HUDEP-2 (cell line): ENCODE measurements at regions not wholly inside any gene's neighbourhood (a gene's known extent, or its start where the extent isn't known, plus 50 kb on each side); places are given as distances from the start of the nearest gene placed in this dataset.

Experiments
- DNase-seq, 76 experiments: peaks; one replicate each; lab custom pipeline; 2025; ENCODE audit not compliant: unreplicated experiment in 76 of 76; lab: John Stamatoyannopoulos, UW

- DNase-seq: no peak
Measured at GRCh38 chr20:9981829-9982228, 53.0 kb upstream of the ANKEF1 start.

- DNase-seq: peak in 39 of 76 experiments; percentile 1 to 74 (median 34)
Measured at GRCh38 chr20:9978397-9979004, 56.3 kb upstream of the ANKEF1 start.

- DNase-seq: no peak
Measured at GRCh38 chr20:9977629-9978028, 57.2 kb upstream of the ANKEF1 start.

GRCh38 chr20:9974324-9974723 is 60.5 kb upstream of the ANKEF1 start:
- no peak for DNase-seq

GRCh38 chr20:9971746-9972145 is 63.0 kb upstream of the ANKEF1 start:
- DNase-seq: no peak

- no peak for DNase-seq
Measured at GRCh38 chr20:9969626-9970025, 65.2 kb upstream of the ANKEF1 start.

- DNase-seq: no peak
Measured at GRCh38 chr20:9968015-9968414, 66.8 kb upstream of the ANKEF1 start.

- DNase-seq: peak in 1 of 76 experiments; percentile 2
Measured at GRCh38 chr20:9966966-9967365, 67.8 kb upstream of the ANKEF1 start.

GRCh38 chr20:9963029-9963428 is 71.8 kb upstream of the ANKEF1 start:
- no peak for DNase-seq

GRCh38 chr20:9958693-9959092 is 76.1 kb upstream of the ANKEF1 start:
- DNase-seq: no peak

GRCh38 chr20:9955646-9956045 is 79.1 kb upstream of the ANKEF1 start:
- DNase-seq: no peak

GRCh38 chr20:9949563-9949962 is 85.2 kb upstream of the ANKEF1 start:
- DNase-seq: peak in 9 of 76 experiments; percentile 1 to 23 (median 3)

- no peak for DNase-seq
Measured at GRCh38 chr20:9945408-9945807, 89.4 kb upstream of the ANKEF1 start.

- DNase-seq: no peak
Measured at GRCh38 chr20:9942736-9943135, 92.1 kb upstream of the ANKEF1 start.

GRCh38 chr20:9940329-9940728 is 94.5 kb upstream of the ANKEF1 start:
- DNase-seq: no peak

- DNase-seq: no peak
Measured at GRCh38 chr20:9939231-9939630, 95.6 kb upstream of the ANKEF1 start.

- DNase-seq: no peak
Measured at GRCh38 chr20:9935285-9935684, 96.4 kb upstream of the PAK5 start.

- DNase-seq: no peak
Measured at GRCh38 chr20:9930142-9930541, 91.3 kb upstream of the PAK5 start.

- no peak for DNase-seq
Measured at GRCh38 chr20:9928955-9929354, 90.1 kb upstream of the PAK5 start.

- DNase-seq: no peak
Measured at GRCh38 chr20:9928281-9928737, 89.4 kb upstream of the PAK5 start.

GRCh38 chr20:9927224-9927623 is 88.3 kb upstream of the PAK5 start:
- no peak for DNase-seq

GRCh38 chr20:9926476-9926875 is 87.6 kb upstream of the PAK5 start:
- no peak for DNase-seq

GRCh38 chr20:9926007-9926406 is 87.1 kb upstream of the PAK5 start:
- DNase-seq: no peak
